GM12878 (cell line): ENCODE measurements at regions not wholly inside any gene's neighbourhood (a gene's known extent, or its start where the extent isn't known, plus 50 kb on each side); places are given as distances from the start of the nearest gene placed in this dataset.

Source experiments
- ATAC-seq: fragments of 200-7000 bp; cut with Tn5 transposase; 3 replicates; pipeline ENCODE4 v1.9.1; 2020; ENCODE audit warnings: mild to moderate bottlenecking, moderate library complexity
- BruUV-seq: library from RNA; stranded (reverse); fragments of 400-500 nt; replicated peaks from 2 replicates; lab custom pipeline; 2021; lab: Mats Ljungman, UMichigan
- CTCF ChIA-PET: fragments of 300-600 bp; sonication (Branson Sonifier 250); formaldehyde crosslinking; extraction: SDS; loops from one replicate; lab custom pipeline; 2021; ENCODE audit warnings: inconsistent platforms; lab: Yijun Ruan, JAX
- POLR2A ChIA-PET: fragments of 350-600 bp; formaldehyde crosslinking; extraction: SDS; loops from one replicate; lab custom pipeline; 2021; ENCODE audit warnings: inconsistent platforms; lab: Charles Lee
- RAD21 ChIA-PET: fragments of 300-600 bp; sonication (Branson Sonifier 250); formaldehyde crosslinking; loops from one replicate; lab custom pipeline; 2023; ENCODE audit warnings: antibody characterized with exemption; ENCODE audit not compliant: unreplicated experiment; lab: Charles Lee
- SMC1A ChIA-PET: fragments of 300-600 bp; sonication (Branson Sonifier 250); formaldehyde crosslinking; loops from one replicate; lab custom pipeline; 2023; ENCODE audit not compliant: unreplicated experiment, uncharacterized antibody; lab: Charles Lee
- DNase-seq: peaks from one replicate; pipeline ENCODE4 v3.0.0-alpha.2; 2011; ENCODE audit warnings: low read depth, low spot score
- FAIRE-seq: peaks from 3 replicates; lab custom pipeline; 2011; peaks lifted over from hg19 to GRCh38; lab: Jason Lieb, UNC
- H2AFZ ChIP-seq: 2 replicates; pipeline ENCODE4 v1.6.0; 2011; ENCODE audit warnings: low read depth, low read length, control low read depth; ENCODE audit not compliant: control insufficient read depth
- H3K27ac ChIP-seq: 2 replicates; pipeline ENCODE4 v1.5.1; 2011; ENCODE audit warnings: control low read depth; ENCODE audit not compliant: control insufficient read depth, insufficient read depth
- H3K27me3 ChIP-seq, 2 experiments: replicated peaks in 1 of 2; 2 replicates each; pipeline versions ENCODE4 v1.6.0 to v1.6.1; 2011; ENCODE audit warnings: low read length in 1 of 2; ENCODE audit not compliant: control insufficient read depth in 2 of 2, insufficient read depth in 2 of 2
- H3K36me3 ChIP-seq, 2 experiments: 2 replicates each; pipeline ENCODE4 v1.5.1; 2011; ENCODE audit warnings: low read length in 1 of 2; ENCODE audit not compliant: control insufficient read depth in 2 of 2, insufficient read depth in 2 of 2
- H3K4me1 ChIP-seq: 2 replicates; pipeline ENCODE4 v1.6.1; 2011; ENCODE audit warnings: mild to moderate bottlenecking, low read length, moderate library complexity, mixed read lengths; ENCODE audit not compliant: control insufficient read depth, insufficient read depth
- H3K4me2 ChIP-seq: 2 replicates; pipeline ENCODE4 v1.6.0; 2011; ENCODE audit warnings: control low read depth; ENCODE audit not compliant: control insufficient read depth, insufficient read depth
- H3K4me3 ChIP-seq: fragments of 200-600 bp; sonication (generic); 2 replicates; pipeline ENCODE4 v1.5.1; 2016
- H3K79me2 ChIP-seq: 2 replicates; pipeline ENCODE4 v1.6.0; 2011; ENCODE audit warnings: low read length; ENCODE audit not compliant: control insufficient read depth, insufficient read depth
- H3K9ac ChIP-seq: 2 replicates; pipeline ENCODE4 v1.8.0; 2011; ENCODE audit warnings: low read length, control low read depth, mixed read lengths; ENCODE audit not compliant: control insufficient read depth, insufficient read depth
- H3K9me3 ChIP-seq: replicated peaks from 3 replicates; pipeline ENCODE4 v1.5.1; 2011; ENCODE audit warnings: mild to moderate bottlenecking, low read length; ENCODE audit not compliant: control insufficient read depth, insufficient read depth
- H4K20me1 ChIP-seq: 2 replicates; pipeline ENCODE4 v1.6.0; 2011; ENCODE audit not compliant: control insufficient read depth, insufficient read depth
- CREM ChIP-seq: IDR thresholded peaks from 2 replicates; pipeline ENCODE4 v1.6.1; 2014; ENCODE audit warnings: antibody characterized with exemption, low read depth
- FOXK2 ChIP-seq: fragments of 450-650 bp; IDR thresholded peaks from 2 replicates; pipeline ENCODE4 v1.6.1; 2017; ENCODE audit warnings: mild to moderate bottlenecking, moderate library complexity
- HCFC1 ChIP-seq: fragments of 150-350 bp; IDR thresholded peaks from 2 replicates; pipeline ENCODE4 v1.6.1; 2014; ENCODE audit warnings: low read length
- MTA3 ChIP-seq: IDR thresholded peaks from 2 replicates; pipeline ENCODE4 v1.6.1; 2012; ENCODE audit warnings: low read length, inconsistent platforms, borderline replicate concordance
- RUNX3 ChIP-seq: IDR thresholded peaks from 2 replicates; pipeline ENCODE4 v1.6.1; 2012; ENCODE audit warnings: low read length, inconsistent platforms
- SREBF2 ChIP-seq: IDR thresholded peaks from 2 replicates; pipeline ENCODE4 v1.6.1; 2012; ENCODE audit warnings: mild to moderate bottlenecking, low read length
- WGBS: methylation state at CpG from one replicate; pipeline ENCODE4 v1.1.6; 2016; ENCODE audit warnings: low lambda C conversion rate; ENCODE audit not compliant: insufficient replicate concordance, insufficient coverage; ENCODE audit errors: missing lambda C conversion rate; 5-methylcytosine and 5-hydroxymethylcytosine counted together
- in situ Hi-C: fragments of 300-500 bp; cut with MboI; formaldehyde crosslinking; loops from 9 replicates; pipeline ENCODE4 v1.14.3; 2018; ENCODE audit warnings: mixed read lengths
- intact Hi-C: fragments of 100-400 bp; cut with micrococcal nuclease; formaldehyde crosslinking; loops from one replicate; pipeline ENCODE4 v1.14.2; 2022; ENCODE audit not compliant: unreplicated experiment
- TF ChIP-seq, protein P1 (sequence below): fragments of 450-650 bp; formaldehyde crosslinking; IDR thresholded peaks from 2 replicates; pipeline ENCODE4 v1.4.0; 2020; ENCODE audit warnings: mild to moderate bottlenecking, moderate library complexity

- intact Hi-C loops: no loop called here
- DNase-seq (no peak), ATAC-seq (no peak)
- ChIA-PET POLR2A (no interaction called here), CTCF (interaction anchor here (2.7 kb wide), 1 partner anchor 17 kb away, joined by 9 read pairs; no protein-coding TSS in a partner anchor), RAD21 (no interaction called here), SMC1A (no interaction called here)
- Histone ChIP-seq H4K20me1 (no peaks in the 10 kb centered on the region), H3K4me1 (no peaks in the 10 kb centered on the region), H3K9ac (no peak overlapping the region), H3K79me2 (no peaks in the 10 kb centered on the region), H3K27me3 (peaks cover 0 to 5% of the 10 kb centered on the region in 2 experiments; a peak in 3 of 4 replicates), H3K36me3 (no peaks in the 10 kb centered on the region), H3K4me3 (no peak overlapping the region), H3K4me2 (no peak overlapping the region), H3K9me3 (no peaks in the 10 kb centered on the region; the same call in 2 of the 3 replicates)
- no TSS peak for BruUV-seq
- 46% methylated on average over 11 of the region's 11 CpGs for WGBS
- in situ Hi-C loops: loop anchor here (25.0 kb wide), 1 partner anchor 334 kb away; the partner anchor contains the start of gene RNF38
- TF ChIP-seq, protein P1, sequence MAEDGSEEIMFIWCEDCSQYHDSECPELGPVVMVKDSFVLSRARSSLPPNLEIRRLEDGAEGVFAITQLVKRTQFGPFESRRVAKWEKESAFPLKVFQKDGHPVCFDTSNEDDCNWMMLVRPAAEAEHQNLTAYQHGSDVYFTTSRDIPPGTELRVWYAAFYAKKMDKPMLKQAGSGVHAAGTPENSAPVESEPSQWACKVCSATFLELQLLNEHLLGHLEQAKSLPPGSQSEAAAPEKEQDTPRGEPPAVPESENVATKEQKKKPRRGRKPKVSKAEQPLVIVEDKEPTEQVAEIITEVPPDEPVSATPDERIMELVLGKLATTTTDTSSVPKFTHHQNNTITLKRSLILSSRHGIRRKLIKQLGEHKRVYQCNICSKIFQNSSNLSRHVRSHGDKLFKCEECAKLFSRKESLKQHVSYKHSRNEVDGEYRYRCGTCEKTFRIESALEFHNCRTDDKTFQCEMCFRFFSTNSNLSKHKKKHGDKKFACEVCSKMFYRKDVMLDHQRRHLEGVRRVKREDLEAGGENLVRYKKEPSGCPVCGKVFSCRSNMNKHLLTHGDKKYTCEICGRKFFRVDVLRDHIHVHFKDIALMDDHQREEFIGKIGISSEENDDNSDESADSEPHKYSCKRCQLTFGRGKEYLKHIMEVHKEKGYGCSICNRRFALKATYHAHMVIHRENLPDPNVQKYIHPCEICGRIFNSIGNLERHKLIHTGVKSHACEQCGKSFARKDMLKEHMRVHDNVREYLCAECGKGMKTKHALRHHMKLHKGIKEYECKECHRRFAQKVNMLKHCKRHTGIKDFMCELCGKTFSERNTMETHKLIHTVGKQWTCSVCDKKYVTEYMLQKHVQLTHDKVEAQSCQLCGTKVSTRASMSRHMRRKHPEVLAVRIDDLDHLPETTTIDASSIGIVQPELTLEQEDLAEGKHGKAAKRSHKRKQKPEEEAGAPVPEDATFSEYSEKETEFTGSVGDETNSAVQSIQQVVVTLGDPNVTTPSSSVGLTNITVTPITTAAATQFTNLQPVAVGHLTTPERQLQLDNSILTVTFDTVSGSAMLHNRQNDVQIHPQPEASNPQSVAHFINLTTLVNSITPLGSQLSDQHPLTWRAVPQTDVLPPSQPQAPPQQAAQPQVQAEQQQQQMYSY (CRISPR knock-in tag): no peak
- TF ChIP-seq CREM (no peak), HCFC1 (no peak), RUNX3 (no peak), MTA3 (no peak), SREBF2 (no peak), FOXK2 (no peak)
- TF ChIP-seq, all 136 proteins: peak for 0
- H2AFZ ChIP-seq: no peak overlapping the region
- H3K27ac ChIP-seq: no peak overlapping the region
- no peak for FAIRE-seq
Observed at GRCh38 chr9:36745977-36746376, 173.3 kb downstream of the MELK start.
